ENCODE measurements at regions not wholly inside any gene's neighbourhood (a gene's known extent, or its start where the extent isn't known, plus 50 kb on each side); places are given as distances from the start of the nearest gene placed in this dataset.
"Not testable (repeated sequence)": the region's sequence is repeated elsewhere in the genome, so short reads cannot be mapped to it uniquely, and the experiment has no call there.

- TF ChIP-seq SUZ12 (IDR thresholded peaks at IDR 0.05; ENCODE audit: extremely low read depth, insufficient read depth, insufficient read length) = no peak
- no peak for TF ChIP-seq ZNF274 (IDR thresholded peaks at IDR 0.05; ENCODE audit: low read depth, low read length)
- no peak for TF ChIP-seq YY1 (IDR thresholded peaks at IDR 0.05; ENCODE audit: insufficient read depth, insufficient read length)
- Histone ChIP-seq H3K4me3 (ENCODE audit: insufficient read length, low read depth) (no peak overlapping the region), H3K9ac (ENCODE audit: insufficient read length, low read depth) (no peak overlapping the region), H3K36me3 (ENCODE audit: insufficient read depth, insufficient read length, low read length) (no peaks in the 10 kb centered on the region), H3K27me3 (ENCODE audit: insufficient read depth, insufficient read length) (no peaks in the 10 kb centered on the region), H3K9me3 (ENCODE audit: insufficient read depth, low read length) (no peaks in the 10 kb centered on the region), H3K4me1 (ENCODE audit: insufficient read depth, insufficient read length) (no peaks in the 10 kb centered on the region)
- DNase-seq (ENCODE audit: low read depth, low spot score) = no peak
Observed at GRCh38 chr2:17229414-17229813, 288.8 kb downstream of the RAD51AP2 start.

GRCh38 chr2:17228461-17228860, 289.8 kb downstream of the RAD51AP2 start:
- DNase-seq (ENCODE audit: low read depth, low spot score) = no peak
- no peaks in the 10 kb centered on the region for H3K27me3 ChIP-seq (ENCODE audit: insufficient read depth, insufficient read length)
- H3K4me1 ChIP-seq (ENCODE audit: insufficient read depth, insufficient read length) = no peaks in the 10 kb centered on the region
- H3K36me3 ChIP-seq (ENCODE audit: insufficient read depth, insufficient read length, low read length) = no peaks in the 10 kb centered on the region
- H3K9me3 ChIP-seq (ENCODE audit: insufficient read depth, low read length) = no peaks in the 10 kb centered on the region
- no peak overlapping the region for H3K9ac ChIP-seq (ENCODE audit: insufficient read length, low read depth)
- H3K4me3 ChIP-seq (ENCODE audit: insufficient read length, low read depth) = no peak overlapping the region
- TF ChIP-seq YY1 (IDR thresholded peaks at IDR 0.05; ENCODE audit: insufficient read depth, insufficient read length) = no peak
- TF ChIP-seq SUZ12 (IDR thresholded peaks at IDR 0.05; ENCODE audit: extremely low read depth, insufficient read depth, insufficient read length) = no peak
- TF ChIP-seq ZNF274 (IDR thresholded peaks at IDR 0.05; ENCODE audit: low read depth, low read length) = no peak

- no peak for TF ChIP-seq ZNF274 (IDR thresholded peaks at IDR 0.05; ENCODE audit: low read depth, low read length)
- no peaks in the 10 kb centered on the region for H3K27me3 ChIP-seq (ENCODE audit: insufficient read depth, insufficient read length)
- no peaks in the 10 kb centered on the region for H3K4me1 ChIP-seq (ENCODE audit: insufficient read depth, insufficient read length)
- DNase-seq (ENCODE audit: low read depth, low spot score) = no peak
- no peak overlapping the region for H3K4me3 ChIP-seq (ENCODE audit: insufficient read length, low read depth)
- no peak overlapping the region for H3K9ac ChIP-seq (ENCODE audit: insufficient read length, low read depth)
- no peaks in the 10 kb centered on the region for H3K9me3 ChIP-seq (ENCODE audit: insufficient read depth, low read length)
- no peaks in the 10 kb centered on the region for H3K36me3 ChIP-seq (ENCODE audit: insufficient read depth, insufficient read length, low read length)
Observed at GRCh38 chr2:17227856-17228255, 290.4 kb downstream of the RAD51AP2 start.

GRCh38 chr2:17226941-17227490, 291.2 kb downstream of the RAD51AP2 start:
- H3K9me3 ChIP-seq (ENCODE audit: insufficient read depth, low read length) = no peaks in the 10 kb centered on the region
- TF ChIP-seq SUZ12 (IDR thresholded peaks at IDR 0.05; ENCODE audit: extremely low read depth, insufficient read depth, insufficient read length) = no peak
- no peak for TF ChIP-seq ZNF274 (IDR thresholded peaks at IDR 0.05; ENCODE audit: low read depth, low read length)

GRCh38 chr2:17223211-17223610, 295.0 kb downstream of the RAD51AP2 start:
- TF ChIP-seq YY1 (IDR thresholded peaks at IDR 0.05; ENCODE audit: insufficient read depth, insufficient read length) (no peak), SUZ12 (IDR thresholded peaks at IDR 0.05; ENCODE audit: extremely low read depth, insufficient read depth, insufficient read length) (no peak), ZNF274 (IDR thresholded peaks at IDR 0.05; ENCODE audit: low read depth, low read length) (no peak)
- no peak overlapping the region for H3K9ac ChIP-seq (ENCODE audit: insufficient read length, low read depth)
- H3K36me3 ChIP-seq (ENCODE audit: insufficient read depth, insufficient read length, low read length) = no peaks in the 10 kb centered on the region
- no peaks in the 10 kb centered on the region for H3K4me1 ChIP-seq (ENCODE audit: insufficient read depth, insufficient read length)
- no peak overlapping the region for H3K4me3 ChIP-seq (ENCODE audit: insufficient read length, low read depth)
- H3K9me3 ChIP-seq (ENCODE audit: insufficient read depth, low read length) = no peaks in the 10 kb centered on the region
- no peak for DNase-seq (ENCODE audit: low read depth, low spot score)
- H3K27me3 ChIP-seq (ENCODE audit: insufficient read depth, insufficient read length) = no peaks in the 10 kb centered on the region

More at GRCh38 chr2:17226941-17227490, 291.2 kb downstream of the RAD51AP2 start:
- Histone ChIP-seq H3K36me3 (ENCODE audit: insufficient read depth, insufficient read length, low read length) (no peaks in the 10 kb centered on the region), H3K4me1 (ENCODE audit: insufficient read depth, insufficient read length) (no peaks in the 10 kb centered on the region), H3K9ac (ENCODE audit: insufficient read length, low read depth) (no peak overlapping the region), H3K27me3 (ENCODE audit: insufficient read depth, insufficient read length) (no peaks in the 10 kb centered on the region), H3K4me3 (ENCODE audit: insufficient read length, low read depth) (no peak overlapping the region)
- DNase-seq (ENCODE audit: low read depth, low spot score) = no peak

GRCh38 chr2:17208511-17208910, 309.7 kb downstream of the RAD51AP2 start:
- H3K9me3 ChIP-seq (ENCODE audit: insufficient read depth, low read length) = no peaks in the 10 kb centered on the region
- H3K27me3 ChIP-seq (ENCODE audit: insufficient read depth, insufficient read length) = no peaks in the 10 kb centered on the region
- no peak overlapping the region for H3K4me3 ChIP-seq (ENCODE audit: insufficient read length, low read depth)
- H3K9ac ChIP-seq (ENCODE audit: insufficient read length, low read depth) = no peak overlapping the region
- H3K4me1 ChIP-seq (ENCODE audit: insufficient read depth, insufficient read length) = no peaks in the 10 kb centered on the region
- no peaks in the 10 kb centered on the region for H3K36me3 ChIP-seq (ENCODE audit: insufficient read depth, insufficient read length, low read length)
- no peak for DNase-seq (ENCODE audit: low read depth, low spot score)
- TF ChIP-seq SUZ12 (IDR thresholded peaks at IDR 0.05; ENCODE audit: extremely low read depth, insufficient read depth, insufficient read length) (no peak), YY1 (IDR thresholded peaks at IDR 0.05; ENCODE audit: insufficient read depth, insufficient read length) (no peak), ZNF274 (IDR thresholded peaks at IDR 0.05; ENCODE audit: low read depth, low read length) (no peak)

GRCh38 chr2:17206771-17207170, 311.5 kb downstream of the RAD51AP2 start:
- Histone ChIP-seq H3K9me3 (ENCODE audit: insufficient read depth, low read length) (no peaks in the 10 kb centered on the region), H3K27me3 (ENCODE audit: insufficient read depth, insufficient read length) (no peaks in the 10 kb centered on the region), H3K36me3 (ENCODE audit: insufficient read depth, insufficient read length, low read length) (no peaks in the 10 kb centered on the region), H3K4me1 (ENCODE audit: insufficient read depth, insufficient read length) (no peaks in the 10 kb centered on the region), H3K9ac (ENCODE audit: insufficient read length, low read depth) (no peak overlapping the region), H3K4me3 (ENCODE audit: insufficient read length, low read depth) (no peak overlapping the region)
- TF ChIP-seq ZNF274 (IDR thresholded peaks at IDR 0.05; ENCODE audit: low read depth, low read length) = no peak
- TF ChIP-seq YY1 (IDR thresholded peaks at IDR 0.05; ENCODE audit: insufficient read depth, insufficient read length) = no peak
- no peak for TF ChIP-seq SUZ12 (IDR thresholded peaks at IDR 0.05; ENCODE audit: extremely low read depth, insufficient read depth, insufficient read length)
- no peak for DNase-seq (ENCODE audit: low read depth, low spot score)

GRCh38 chr2:17204214-17204613, 314.0 kb downstream of the RAD51AP2 start:
- not testable (repeated sequence) for H3K4me1 ChIP-seq (ENCODE audit: insufficient read depth, insufficient read length); H3K36me3 ChIP-seq (ENCODE audit: insufficient read depth, insufficient read length, low read length); H3K9me3 ChIP-seq (ENCODE audit: insufficient read depth, low read length); H3K9ac ChIP-seq (ENCODE audit: insufficient read length, low read depth); H3K4me3 ChIP-seq (ENCODE audit: insufficient read length, low read depth); H3K27me3 ChIP-seq (ENCODE audit: insufficient read depth, insufficient read length); DNase-seq (ENCODE audit: low read depth, low spot score)

GRCh38 chr2:17202628-17203027, 315.6 kb downstream of the RAD51AP2 start:
- not testable (repeated sequence) for DNase-seq (ENCODE audit: low read depth, low spot score)

More at GRCh38 chr2:17202628-17203027, 315.6 kb downstream of the RAD51AP2 start:
- H3K9me3 ChIP-seq (ENCODE audit: insufficient read depth, low read length); H3K9ac ChIP-seq (ENCODE audit: insufficient read length, low read depth); H3K27me3 ChIP-seq (ENCODE audit: insufficient read depth, insufficient read length); H3K4me3 ChIP-seq (ENCODE audit: insufficient read length, low read depth); H3K4me1 ChIP-seq (ENCODE audit: insufficient read depth, insufficient read length); H3K36me3 ChIP-seq (ENCODE audit: insufficient read depth, insufficient read length, low read length): not testable (repeated sequence)

All from NT2/D1 (cell line).